NB4 (cell line): ENCODE measurements at regions not wholly inside any gene's neighbourhood (a gene's known extent, or its start where the extent isn't known, plus 50 kb on each side); places are given as distances from the start of the nearest gene placed in this dataset.

ENCODE experiments used
- TF ChIP-seq, protein P1 (sequence below): IDR thresholded peaks from one replicate; pipeline ENCODE4 v1.5.1; 2012; ENCODE audit warnings: low read depth, low read length
- TF ChIP-seq, protein P2 (sequence below): IDR thresholded peaks from 2 replicates; pipeline ENCODE4 v1.6.1; 2011; ENCODE audit warnings: low read depth, low read length

DNA sequence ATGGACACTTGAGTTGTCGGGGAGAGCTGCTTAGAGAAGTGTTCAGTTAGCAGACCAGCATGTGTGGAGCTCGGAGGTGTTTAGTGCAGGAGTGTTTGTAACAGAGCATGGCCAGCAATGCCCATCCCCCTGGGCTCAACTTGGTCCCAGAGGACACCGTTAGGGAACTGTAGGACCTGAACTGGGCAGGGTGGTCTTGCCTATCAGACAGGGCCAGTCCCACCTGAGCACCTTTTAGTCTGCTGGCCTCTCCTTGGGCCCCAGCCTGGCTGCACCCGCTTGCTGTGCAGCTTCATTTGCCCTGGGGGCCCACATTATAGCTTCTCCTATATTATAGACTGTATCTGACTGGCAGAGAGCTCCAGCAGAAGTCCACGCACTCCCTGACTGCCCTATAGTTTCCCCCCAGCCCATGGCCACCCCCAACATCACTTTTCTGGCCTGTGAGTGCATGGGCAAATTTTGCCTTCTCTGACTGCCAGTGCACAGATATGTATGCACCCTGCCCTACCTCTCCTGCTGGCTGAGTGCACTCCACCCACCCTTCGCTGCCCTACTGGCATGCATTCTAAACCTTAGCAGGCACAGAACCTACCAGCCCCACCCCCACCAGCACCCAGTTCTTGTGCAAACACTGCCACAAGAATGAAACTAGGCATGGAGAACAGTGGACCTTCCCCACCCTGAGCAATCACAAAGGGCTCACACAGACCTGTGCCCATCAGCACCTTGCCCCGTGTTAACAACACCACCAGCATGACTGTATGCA, 1030.6 kb upstream of the GHITM start:
- TF ChIP-seq, protein P1, sequence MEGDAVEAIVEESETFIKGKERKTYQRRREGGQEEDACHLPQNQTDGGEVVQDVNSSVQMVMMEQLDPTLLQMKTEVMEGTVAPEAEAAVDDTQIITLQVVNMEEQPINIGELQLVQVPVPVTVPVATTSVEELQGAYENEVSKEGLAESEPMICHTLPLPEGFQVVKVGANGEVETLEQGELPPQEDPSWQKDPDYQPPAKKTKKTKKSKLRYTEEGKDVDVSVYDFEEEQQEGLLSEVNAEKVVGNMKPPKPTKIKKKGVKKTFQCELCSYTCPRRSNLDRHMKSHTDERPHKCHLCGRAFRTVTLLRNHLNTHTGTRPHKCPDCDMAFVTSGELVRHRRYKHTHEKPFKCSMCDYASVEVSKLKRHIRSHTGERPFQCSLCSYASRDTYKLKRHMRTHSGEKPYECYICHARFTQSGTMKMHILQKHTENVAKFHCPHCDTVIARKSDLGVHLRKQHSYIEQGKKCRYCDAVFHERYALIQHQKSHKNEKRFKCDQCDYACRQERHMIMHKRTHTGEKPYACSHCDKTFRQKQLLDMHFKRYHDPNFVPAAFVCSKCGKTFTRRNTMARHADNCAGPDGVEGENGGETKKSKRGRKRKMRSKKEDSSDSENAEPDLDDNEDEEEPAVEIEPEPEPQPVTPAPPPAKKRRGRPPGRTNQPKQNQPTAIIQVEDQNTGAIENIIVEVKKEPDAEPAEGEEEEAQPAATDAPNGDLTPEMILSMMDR: no peak
- TF ChIP-seq, protein P2, sequence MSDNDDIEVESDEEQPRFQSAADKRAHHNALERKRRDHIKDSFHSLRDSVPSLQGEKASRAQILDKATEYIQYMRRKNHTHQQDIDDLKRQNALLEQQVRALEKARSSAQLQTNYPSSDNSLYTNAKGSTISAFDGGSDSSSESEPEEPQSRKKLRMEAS: no peak
